GM12892 (cell line): ENCODE measurements at regions not wholly inside any gene's neighbourhood (a gene's known extent, or its start where the extent isn't known, plus 50 kb on each side); places are given as distances from the start of the nearest gene placed in this dataset.

ENCODE experiments used
- POLR2AphosphoS5 ChIP-seq: IDR thresholded peaks from 2 replicates; pipeline ENCODE4 v1.6.1; 2011; ENCODE audit warnings: low read depth, low read length, control low read depth
- TAF1 ChIP-seq: IDR thresholded peaks from 2 replicates; pipeline ENCODE4 v1.6.1; 2011; ENCODE audit warnings: low read depth, mild to moderate bottlenecking, control low read depth, low read length, borderline replicate concordance

DNA sequence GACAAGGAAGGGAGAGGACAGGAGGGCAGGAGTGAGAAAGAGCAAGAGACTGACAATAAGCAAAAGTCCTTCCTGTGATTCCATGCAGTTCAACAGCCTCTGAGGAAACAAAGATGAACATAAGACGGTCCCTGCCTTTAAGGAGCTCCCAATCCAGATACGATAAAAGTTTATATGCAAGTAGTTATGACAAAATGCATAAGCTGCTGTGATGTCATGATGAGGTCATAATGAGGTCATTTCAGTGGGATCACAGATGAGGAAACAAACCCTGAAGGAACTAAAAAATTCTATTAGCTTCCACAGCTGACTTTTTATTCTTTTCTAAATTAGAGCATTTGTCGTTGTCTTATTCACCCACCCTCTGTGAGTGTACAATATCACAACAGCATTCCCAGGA is 458.5 kb upstream of the ACVR2A start:
- TF ChIP-seq POLR2AphosphoS5 (no peak), TAF1 (no peak)
